GM19468 (cell line): ENCODE measurements at regions not wholly inside any gene's neighbourhood (a gene's known extent, or its start where the extent isn't known, plus 50 kb on each side); places are given as distances from the start of the nearest gene placed in this dataset.

Experiments used
- ATAC-seq: cut with Tn5 transposase; IDR thresholded peaks from one replicate; pipeline ENCODE4 v1.9.1; 2021; ENCODE audit warnings: mild to moderate bottlenecking, moderate library complexity, moderate number of reproducible peaks; ENCODE audit not compliant: unreplicated experiment; ENCODE audit errors: extremely low read depth

GRCh38 chr10:120981601-120982391, 130.6 kb downstream of the WDR11 start:
- no peak for ATAC-seq

GRCh38 chr10:120982507-120982906, 131.3 kb downstream of the WDR11 start:
- no peak for ATAC-seq

GRCh38 chr10:120983721-120984120, 132.6 kb downstream of the WDR11 start:
- ATAC-seq = no peak

- no peak for ATAC-seq
These were observed 133.1 kb downstream of the WDR11 start for GRCh38 chr10:120984221-120984620.

- ATAC-seq = no peak
These were observed 136.2 kb downstream of the WDR11 start for GRCh38 chr10:120987359-120987758.

- no peak for ATAC-seq
These were observed 137.6 kb downstream of the WDR11 start for GRCh38 chr10:120988751-120989150.

- no peak for ATAC-seq
These were observed 138.1 kb downstream of the WDR11 start for GRCh38 chr10:120989279-120989678.

- ATAC-seq = no peak
These were observed 138.9 kb downstream of the WDR11 start for GRCh38 chr10:120989996-120990598.

- ATAC-seq = no peak
These were observed 139.7 kb downstream of the WDR11 start for GRCh38 chr10:120990831-120991230.

GRCh38 chr10:120993089-120993488, 141.9 kb downstream of the WDR11 start:
- no peak for ATAC-seq

GRCh38 chr10:120995768-120996167, 144.6 kb downstream of the WDR11 start:
- no peak for ATAC-seq

- no peak for ATAC-seq
These were observed 145.4 kb downstream of the WDR11 start for GRCh38 chr10:120996456-120997034.

- no peak for ATAC-seq
These were observed 146.2 kb downstream of the WDR11 start for GRCh38 chr10:120997313-120997712.

GRCh38 chr10:120997756-120998155, 146.6 kb downstream of the WDR11 start:
- no peak for ATAC-seq

GRCh38 chr10:120998251-120998650, 147.1 kb downstream of the WDR11 start:
- no peak for ATAC-seq

GRCh38 chr10:120998782-120999285, 147.7 kb downstream of the WDR11 start:
- no peak for ATAC-seq

GRCh38 chr10:120999868-121000267, 148.7 kb downstream of the WDR11 start:
- no peak for ATAC-seq

- ATAC-seq = no peak
These were observed 151.5 kb downstream of the WDR11 start for GRCh38 chr10:121002586-121003205.

- no peak for ATAC-seq
These were observed 154.9 kb downstream of the WDR11 start for GRCh38 chr10:121005948-121006587.

GRCh38 chr10:121007264-121007663, 156.1 kb downstream of the WDR11 start:
- no peak for ATAC-seq
